ENCODE measurements at regions not wholly inside any gene's neighbourhood (a gene's known extent, or its start where the extent isn't known, plus 50 kb on each side); places are given as distances from the start of the nearest gene placed in this dataset.

DNA sequence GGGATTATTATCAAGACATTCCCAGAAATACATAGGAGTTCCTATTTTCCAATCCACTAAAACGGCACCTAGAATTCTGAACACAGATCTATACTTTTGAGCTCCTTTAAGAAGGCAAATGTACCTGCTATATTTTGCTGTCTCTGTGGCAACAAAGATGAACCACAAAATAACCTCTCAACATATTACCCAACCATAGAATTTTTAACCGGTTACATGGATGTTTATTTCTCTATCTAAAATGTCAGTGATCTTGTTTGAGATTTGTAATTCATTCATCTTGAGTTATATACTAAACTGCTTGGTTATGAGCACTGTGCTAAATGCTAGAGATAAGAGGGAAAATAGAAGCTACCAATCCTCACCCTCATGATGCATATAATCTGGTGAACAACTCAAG is 117.5 kb upstream of the HMGCLL1 start:
- Histone ChIP-seq H3K27ac (ENCODE audit: extremely low read depth, low read depth, low read length) (no peak overlapping the region), H3K4me1 (ENCODE audit: control insufficient read depth, insufficient read depth, low read length) (0 out of 2 replicates have a peak, but pooled peaks cover 3% of the 10 kb centered on the region), H3K4me3 (ENCODE audit: low read depth, low read length) (no peak overlapping the region), H3K36me3 (ENCODE audit: control insufficient read depth in 2 of 2, insufficient read depth in 1 of 2, low read length in 2 of 2) (no peaks in the 10 kb centered on the region), H3K9me3 (ENCODE audit: control insufficient read depth, insufficient read depth, low read depth, low read length) (no peaks in the 10 kb centered on the region)
- ChIA-PET CTCF (interaction anchor here (0.7 kb wide), 1 partner anchor 93 kb away, joined by 3 read pairs; no protein-coding TSS in a partner anchor), POLR2A (no interaction called here)
- TF ChIP-seq, protein P1, sequence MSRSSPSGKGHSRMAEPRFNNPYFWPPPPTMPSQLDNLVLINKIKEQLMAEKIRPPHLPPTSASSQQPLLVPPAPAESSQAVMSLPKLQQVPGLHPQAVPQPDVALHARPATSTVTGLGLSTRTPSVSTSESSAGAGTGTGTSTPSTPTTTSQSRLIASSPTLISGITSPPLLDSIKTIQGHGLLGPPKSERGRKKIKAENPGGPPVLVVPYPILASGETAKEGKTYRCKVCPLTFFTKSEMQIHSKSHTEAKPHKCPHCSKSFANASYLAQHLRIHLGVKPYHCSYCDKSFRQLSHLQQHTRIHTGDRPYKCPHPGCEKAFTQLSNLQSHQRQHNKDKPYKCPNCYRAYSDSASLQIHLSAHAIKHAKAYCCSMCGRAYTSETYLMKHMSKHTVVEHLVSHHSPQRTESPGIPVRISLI (tag by site-specific recombination; IDR thresholded peaks at IDR 0.05) = no peak
- TF ChIP-seq ZBTB7A (tag by site-specific recombination; IDR thresholded peaks at IDR 0.05; ENCODE audit: low read depth) = no peak
- TF ChIP-seq CTCF (tag by site-specific recombination; IDR thresholded peaks at IDR 0.05) = no peak
- TF ChIP-seq ZNF274 (IDR thresholded peaks at IDR 0.05; ENCODE audit: low read length) = no peak
- no peak for TF ChIP-seq ZNF274 (tag by site-specific recombination; IDR thresholded peaks at IDR 0.05; ENCODE audit: borderline replicate concordance)
- TF ChIP-seq KLF8 (tag by site-specific recombination; IDR thresholded peaks at IDR 0.05) = no peak
- no peak for TF ChIP-seq ZNF423 (tag by site-specific recombination; IDR thresholded peaks at IDR 0.05)
- TF ChIP-seq ZNF776 (tag by site-specific recombination; IDR thresholded peaks at IDR 0.05; ENCODE audit: borderline replicate concordance) = no peak
- no peak for TF ChIP-seq KLF17 (tag by site-specific recombination; IDR thresholded peaks at IDR 0.05)
- no peak for TF ChIP-seq ZFHX2 (tag by site-specific recombination; conservative IDR thresholded peaks at IDR 0.05)
- no peak for TF ChIP-seq IKZF3 (tag by site-specific recombination; IDR thresholded peaks at IDR 0.05)
- TF ChIP-seq REPIN1 (tag by site-specific recombination; IDR thresholded peaks at IDR 0.05; ENCODE audit: low read depth) = no peak
- TF ChIP-seq ZNF580 (tag by site-specific recombination; IDR thresholded peaks at IDR 0.05) = no peak
- TF ChIP-seq, protein P2, sequence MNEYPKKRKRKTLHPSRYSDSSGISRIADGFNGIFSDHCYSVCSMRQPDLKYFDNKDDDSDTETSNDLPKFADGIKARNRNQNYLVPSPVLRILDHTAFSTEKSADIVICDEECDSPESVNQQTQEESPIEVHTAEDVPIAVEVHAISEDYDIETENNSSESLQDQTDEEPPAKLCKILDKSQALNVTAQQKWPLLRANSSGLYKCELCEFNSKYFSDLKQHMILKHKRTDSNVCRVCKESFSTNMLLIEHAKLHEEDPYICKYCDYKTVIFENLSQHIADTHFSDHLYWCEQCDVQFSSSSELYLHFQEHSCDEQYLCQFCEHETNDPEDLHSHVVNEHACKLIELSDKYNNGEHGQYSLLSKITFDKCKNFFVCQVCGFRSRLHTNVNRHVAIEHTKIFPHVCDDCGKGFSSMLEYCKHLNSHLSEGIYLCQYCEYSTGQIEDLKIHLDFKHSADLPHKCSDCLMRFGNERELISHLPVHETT (tag by site-specific recombination; IDR thresholded peaks at IDR 0.05) = no peak
- TF ChIP-seq ZNF544 (tag by site-specific recombination; IDR thresholded peaks at IDR 0.05) = no peak

GRCh38 chr6:55696041-55696440 is 117.0 kb upstream of the HMGCLL1 start:
- Histone ChIP-seq H3K4me3 (ENCODE audit: low read depth, low read length) (no peak overlapping the region), H3K27ac (ENCODE audit: extremely low read depth, low read depth, low read length) (no peak overlapping the region), H3K36me3 (ENCODE audit: control insufficient read depth in 2 of 2, insufficient read depth in 1 of 2, low read length in 2 of 2) (no peaks in the 10 kb centered on the region), H3K9me3 (ENCODE audit: control insufficient read depth, insufficient read depth, low read depth, low read length) (no peaks in the 10 kb centered on the region), H3K4me1 (ENCODE audit: control insufficient read depth, insufficient read depth, low read length) (0 out of 2 replicates have a peak, but pooled peaks cover 3% of the 10 kb centered on the region)
- ChIA-PET CTCF (interaction anchor here (0.7 kb wide), 1 partner anchor 94 kb away, joined by 3 read pairs; no protein-coding TSS in a partner anchor), POLR2A (no interaction called here)
- TF ChIP-seq ZNF426 (tag by site-specific recombination; IDR thresholded peaks at IDR 0.05) (no peak), ZNF404 (tag by site-specific recombination; IDR thresholded peaks at IDR 0.05) (no peak), GLIS1 (tag by site-specific recombination; IDR thresholded peaks at IDR 0.05) (no peak), MZF1 (tag by site-specific recombination; IDR thresholded peaks at IDR 0.05; ENCODE audit: borderline replicate concordance) (no peak), ZNF132 (tag by site-specific recombination; IDR thresholded peaks at IDR 0.05; ENCODE audit: borderline replicate concordance) (no peak), OVOL3 (tag by site-specific recombination; IDR thresholded peaks at IDR 0.05) (no peak), OSR2 (tag by site-specific recombination; IDR thresholded peaks at IDR 0.05) (no peak), ZNF23 (tag by site-specific recombination; IDR thresholded peaks at IDR 0.05; ENCODE audit: borderline replicate concordance) (no peak), ZNF629 (tag by site-specific recombination; IDR thresholded peaks at IDR 0.05) (no peak), KLF7 (tag by site-specific recombination; IDR thresholded peaks at IDR 0.05; ENCODE audit: borderline replicate concordance) (no peak), KLF10 (tag by site-specific recombination; IDR thresholded peaks at IDR 0.05) (no peak), ZNF280C (tag by site-specific recombination; IDR thresholded peaks at IDR 0.05) (no peak)
- TF ChIP-seq, protein P3, sequence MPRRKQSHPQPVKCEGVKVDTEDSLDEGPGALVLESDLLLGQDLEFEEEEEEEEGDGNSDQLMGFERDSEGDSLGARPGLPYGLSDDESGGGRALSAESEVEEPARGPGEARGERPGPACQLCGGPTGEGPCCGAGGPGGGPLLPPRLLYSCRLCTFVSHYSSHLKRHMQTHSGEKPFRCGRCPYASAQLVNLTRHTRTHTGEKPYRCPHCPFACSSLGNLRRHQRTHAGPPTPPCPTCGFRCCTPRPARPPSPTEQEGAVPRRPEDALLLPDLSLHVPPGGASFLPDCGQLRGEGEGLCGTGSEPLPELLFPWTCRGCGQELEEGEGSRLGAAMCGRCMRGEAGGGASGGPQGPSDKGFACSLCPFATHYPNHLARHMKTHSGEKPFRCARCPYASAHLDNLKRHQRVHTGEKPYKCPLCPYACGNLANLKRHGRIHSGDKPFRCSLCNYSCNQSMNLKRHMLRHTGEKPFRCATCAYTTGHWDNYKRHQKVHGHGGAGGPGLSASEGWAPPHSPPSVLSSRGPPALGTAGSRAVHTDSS (tag by site-specific recombination; IDR thresholded peaks at IDR 0.05) = no peak

Data from HEK293 (cell line).